GM04503 (cell line): ENCODE measurements at regions not wholly inside any gene's neighbourhood (a gene's known extent, or its start where the extent isn't known, plus 50 kb on each side); places are given as distances from the start of the nearest gene placed in this dataset.
"Not testable (repeated sequence)": the region's sequence is repeated elsewhere in the genome, so short reads cannot be mapped to it uniquely, and the experiment has no call there.

Experiments
- DNase-seq: peaks from one replicate; pipeline ENCODE4 v3.0.0-alpha.2; 2012; ENCODE audit warnings: low read depth

GRCh38 chr1:217921126-217921904 is 290.2 kb downstream of the SPATA17 start:
- no peak for DNase-seq

- DNase-seq: no peak
Observed at GRCh38 chr1:217924924-217925323, 293.8 kb downstream of the SPATA17 start.

GRCh38 chr1:217929213-217929885 is 298.2 kb downstream of the SPATA17 start:
- no peak for DNase-seq

GRCh38 chr1:217943361-217943760 is 312.2 kb downstream of the SPATA17 start:
- DNase-seq: no peak

GRCh38 chr1:217944550-217944949 is 313.4 kb downstream of the SPATA17 start:
- no peak for DNase-seq

- no peak for DNase-seq
Observed at GRCh38 chr1:217946511-217946910, 315.4 kb downstream of the SPATA17 start.

GRCh38 chr1:217948741-217949140 is 317.6 kb downstream of the SPATA17 start:
- no peak for DNase-seq

GRCh38 chr1:217953330-217953729 is 322.2 kb downstream of the SPATA17 start:
- no peak for DNase-seq

GRCh38 chr1:217953922-217954321 is 322.8 kb downstream of the SPATA17 start:
- DNase-seq: no peak

GRCh38 chr1:217955723-217956122 is 324.6 kb downstream of the SPATA17 start:
- no peak for DNase-seq

GRCh38 chr1:217965156-217965786 is 319.8 kb upstream of the RRP15 start:
- no peak for DNase-seq

- no peak for DNase-seq
Observed at GRCh38 chr1:217968085-217968484, 317.0 kb upstream of the RRP15 start.

GRCh38 chr1:217969428-217969827 is 315.7 kb upstream of the RRP15 start:
- DNase-seq: no peak

GRCh38 chr1:217977943-217978342 is 307.1 kb upstream of the RRP15 start:
- no peak for DNase-seq

GRCh38 chr1:217981430-217981829 is 303.7 kb upstream of the RRP15 start:
- no peak for DNase-seq

- DNase-seq: no peak
Observed at GRCh38 chr1:217982331-217983050, 302.6 kb upstream of the RRP15 start.

GRCh38 chr1:217983051-217983375 is 302.1 kb upstream of the RRP15 start:
- DNase-seq: no peak

- no peak for DNase-seq
Observed at GRCh38 chr1:217985641-217986040, 299.5 kb upstream of the RRP15 start.

- no peak for DNase-seq
Observed at GRCh38 chr1:217989510-217989909, 295.6 kb upstream of the RRP15 start.

GRCh38 chr1:217993439-217993838 is 291.7 kb upstream of the RRP15 start:
- no peak for DNase-seq

- not testable (repeated sequence) for DNase-seq
Observed at GRCh38 chr1:218008296-218008695, 276.8 kb upstream of the RRP15 start.

- not testable (repeated sequence) for DNase-seq
Observed at GRCh38 chr1:218015106-218015505, 270.0 kb upstream of the RRP15 start.
